Transverse colon (tissue), 4 donors: ENCODE measurements at regions not wholly inside any gene's neighbourhood (a gene's known extent, or its start where the extent isn't known, plus 50 kb on each side); places are given as distances from the start of the nearest gene placed in this dataset.

Experiments used
- DNase-seq: peaks from one replicate; pipeline ENCODE4 v3.0.0-alpha.2; 2019
- H3K27ac ChIP-seq, 4 donors: fragments of 200-600 bp; sonication (generic); 2 replicates each; pipeline ENCODE4 v1.5.1; 2016 to 2018; ENCODE audit warnings: inconsistent platforms in 4 of 4
- H3K27me3 ChIP-seq: fragments of 200-600 bp; sonication (generic); 2 replicates; pipeline ENCODE4 v1.5.1; 2017; ENCODE audit warnings: inconsistent platforms
- H3K36me3 ChIP-seq, 4 donors: fragments of 200-600 bp; sonication (generic); 2 replicates each; pipeline ENCODE4 v1.5.1; 2017 to 2019; ENCODE audit warnings: inconsistent platforms in 4 of 4
- H3K4me1 ChIP-seq, 4 donors: fragments of 200-600 bp; sonication (generic); 2 replicates each; pipeline ENCODE4 v1.5.1; 2017 to 2020; ENCODE audit warnings: inconsistent platforms in 4 of 4
- H3K4me3 ChIP-seq, 4 donors: fragments of 200-600 bp; sonication (generic); 1 replicate in 1 of 4; 2 replicates in 3 of 4; pipeline versions ENCODE4 v1.5.1 to v1.6.1; 2017 to 2019; ENCODE audit warnings: inconsistent platforms in 4 of 4
- H3K9me3 ChIP-seq, 2 donors: fragments of 200-600 bp; sonication (generic); 2 replicates each; pipeline ENCODE4 v1.5.1; 2017 to 2019; ENCODE audit warnings: inconsistent platforms in 2 of 2
- EP300 ChIP-seq: sonication (generic); formaldehyde crosslinking; IDR thresholded peaks from one replicate; pipeline ENCODE4 v1.6.1; 2017; ENCODE audit warnings: antibody characterized with exemption, low read depth
- POLR2A ChIP-seq: fragments of 450-650 bp; IDR thresholded peaks from one replicate; pipeline ENCODE4 v1.6.1; 2016; ENCODE audit warnings: antibody characterized with exemption, mild to moderate bottlenecking, moderate library complexity
- POLR2AphosphoS5 ChIP-seq, 3 donors: sonication (generic); formaldehyde crosslinking; IDR thresholded peaks; one replicate each; pipeline ENCODE4 v1.6.1; 2016; ENCODE audit warnings: antibody characterized with exemption in 3 of 3
- WGBS, 2 donors: methylation state at CpG; one replicate each; pipeline ENCODE4 v1.1.5; 2018; ENCODE audit warnings: low coverage in 1 of 2; 5-methylcytosine and 5-hydroxymethylcytosine counted together
- in situ Hi-C, 4 donors: fragments of 200-750 bp; cut with MboI; loops; one replicate each; pipeline versions ENCODE4 v1.15.0 to v1.15.1; 2017; ENCODE audit warnings: low sequenced_read_pairs in 3 of 4, low pct_ligation_motif_present in 1 of 4, low pct_unique_long_range_greater_than_20kb in 1 of 4
- intact Hi-C: fragments of 100-400 bp; cut with DNase I; formaldehyde crosslinking; loops from one replicate; pipeline ENCODE4 v1.15.1; 2023; ENCODE audit warnings: low total_unique reads
- TF ChIP-seq, protein P1 (sequence below), 5 experiments: fragments of 200-600 bp in 3 of 5; fragments of 450-650 bp in 2 of 5; sonication (generic) in 3 of 5; IDR thresholded peaks; 1 replicate in 2 of 5; 2 replicates in 3 of 5; pipeline ENCODE4 v1.5.1; 2016 to 2017; ENCODE audit warnings: antibody characterized with exemption in 5 of 5, inconsistent platforms in 3 of 5, mild to moderate bottlenecking in 2 of 5, moderate library complexity in 1 of 5

DNA sequence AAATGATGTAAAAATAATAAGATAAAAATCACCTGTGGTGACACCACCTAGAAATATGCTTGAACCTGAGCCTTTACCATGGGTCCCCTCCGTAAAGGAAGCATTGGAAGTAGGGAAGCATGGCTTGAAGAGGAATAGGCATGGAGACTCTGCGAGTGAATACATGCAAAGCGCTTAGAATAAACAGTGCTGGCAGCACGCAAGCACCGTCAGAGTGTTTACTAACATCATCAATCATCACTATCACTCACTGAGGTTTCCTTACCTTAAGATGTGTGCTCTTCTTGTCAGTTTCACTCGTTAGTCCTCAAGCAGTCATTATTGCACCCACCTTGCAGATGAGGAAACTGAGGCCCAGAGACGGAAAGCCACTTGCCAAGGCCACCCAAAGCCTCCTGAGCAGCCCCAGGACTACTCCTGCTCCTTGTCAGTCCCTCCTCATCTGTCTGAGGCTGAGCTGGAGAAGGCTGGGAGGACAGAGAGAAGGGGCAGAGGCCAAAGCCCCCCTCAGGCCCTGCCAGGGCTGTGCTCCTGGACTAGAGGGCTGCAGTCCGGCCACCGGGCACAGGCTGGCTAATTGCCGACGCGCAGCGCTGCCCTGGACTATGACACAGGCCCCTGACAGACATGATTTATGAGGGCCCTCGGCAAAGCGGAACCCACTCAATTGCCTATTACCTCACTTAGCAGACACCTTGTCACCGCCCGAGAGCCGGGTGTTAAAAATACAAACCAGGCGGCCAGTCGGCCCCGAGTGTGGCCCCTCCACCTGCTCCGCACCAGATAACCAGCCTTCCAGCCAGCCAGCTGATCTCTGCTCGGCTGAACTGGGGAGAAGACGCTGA is 168.9 kb downstream of the MN1 start:
- Histone ChIP-seq H3K9me3 (no peaks in the 10 kb centered on the region), H3K27ac (no peak overlapping the region), H3K36me3 (no peaks in the 10 kb centered on the region), H3K4me1 (no peaks in the 10 kb centered on the region), H3K4me3 (no peak overlapping the region), H3K27me3 (peaks cover 15% of the 10 kb centered on the region)
- DNase-seq = no peak
- TF ChIP-seq POLR2AphosphoS5 (IDR thresholded peaks at IDR 0.05) (no peak), EP300 (no peak), POLR2A (no peak)
- TF ChIP-seq, protein P1, sequence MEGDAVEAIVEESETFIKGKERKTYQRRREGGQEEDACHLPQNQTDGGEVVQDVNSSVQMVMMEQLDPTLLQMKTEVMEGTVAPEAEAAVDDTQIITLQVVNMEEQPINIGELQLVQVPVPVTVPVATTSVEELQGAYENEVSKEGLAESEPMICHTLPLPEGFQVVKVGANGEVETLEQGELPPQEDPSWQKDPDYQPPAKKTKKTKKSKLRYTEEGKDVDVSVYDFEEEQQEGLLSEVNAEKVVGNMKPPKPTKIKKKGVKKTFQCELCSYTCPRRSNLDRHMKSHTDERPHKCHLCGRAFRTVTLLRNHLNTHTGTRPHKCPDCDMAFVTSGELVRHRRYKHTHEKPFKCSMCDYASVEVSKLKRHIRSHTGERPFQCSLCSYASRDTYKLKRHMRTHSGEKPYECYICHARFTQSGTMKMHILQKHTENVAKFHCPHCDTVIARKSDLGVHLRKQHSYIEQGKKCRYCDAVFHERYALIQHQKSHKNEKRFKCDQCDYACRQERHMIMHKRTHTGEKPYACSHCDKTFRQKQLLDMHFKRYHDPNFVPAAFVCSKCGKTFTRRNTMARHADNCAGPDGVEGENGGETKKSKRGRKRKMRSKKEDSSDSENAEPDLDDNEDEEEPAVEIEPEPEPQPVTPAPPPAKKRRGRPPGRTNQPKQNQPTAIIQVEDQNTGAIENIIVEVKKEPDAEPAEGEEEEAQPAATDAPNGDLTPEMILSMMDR (IDR thresholded peaks at IDR 0.05) = no peak
- in situ Hi-C loops (no loop called here), intact Hi-C loops (no loop called here)
- WGBS, 2 donors = 43% methylated on average over 23 of the region's 24 CpGs; no CpG with 5 or more reads in 1 of the 2 donors

DNA sequence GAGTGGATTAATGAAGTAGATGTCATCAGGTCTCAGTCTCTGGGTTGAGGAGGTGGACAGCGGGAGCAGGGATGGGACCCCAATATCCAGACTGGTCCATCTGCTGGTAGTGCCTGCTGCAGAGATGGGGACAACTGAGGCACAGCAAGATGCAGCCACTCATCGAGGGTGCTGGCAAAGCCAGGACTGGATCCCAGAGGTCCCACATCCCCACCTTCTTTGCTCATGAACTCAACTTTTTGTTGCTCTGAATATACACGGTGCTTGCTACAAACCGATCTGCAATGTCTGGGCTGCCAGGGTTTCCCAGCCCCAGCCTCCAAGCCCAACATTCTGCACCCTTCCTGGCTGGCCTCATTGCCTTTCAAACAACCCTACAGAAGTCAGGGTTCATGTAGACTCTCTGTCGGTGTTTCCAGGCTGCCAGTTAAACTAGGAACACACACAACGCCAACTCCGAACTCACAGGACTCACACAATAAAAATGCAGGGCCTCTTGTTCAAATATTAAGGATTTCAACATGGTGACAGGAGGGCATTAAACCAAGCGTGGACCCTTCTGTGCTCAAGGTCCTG is 168.2 kb downstream of the MN1 start:
- DNase-seq = no peak

DNA sequence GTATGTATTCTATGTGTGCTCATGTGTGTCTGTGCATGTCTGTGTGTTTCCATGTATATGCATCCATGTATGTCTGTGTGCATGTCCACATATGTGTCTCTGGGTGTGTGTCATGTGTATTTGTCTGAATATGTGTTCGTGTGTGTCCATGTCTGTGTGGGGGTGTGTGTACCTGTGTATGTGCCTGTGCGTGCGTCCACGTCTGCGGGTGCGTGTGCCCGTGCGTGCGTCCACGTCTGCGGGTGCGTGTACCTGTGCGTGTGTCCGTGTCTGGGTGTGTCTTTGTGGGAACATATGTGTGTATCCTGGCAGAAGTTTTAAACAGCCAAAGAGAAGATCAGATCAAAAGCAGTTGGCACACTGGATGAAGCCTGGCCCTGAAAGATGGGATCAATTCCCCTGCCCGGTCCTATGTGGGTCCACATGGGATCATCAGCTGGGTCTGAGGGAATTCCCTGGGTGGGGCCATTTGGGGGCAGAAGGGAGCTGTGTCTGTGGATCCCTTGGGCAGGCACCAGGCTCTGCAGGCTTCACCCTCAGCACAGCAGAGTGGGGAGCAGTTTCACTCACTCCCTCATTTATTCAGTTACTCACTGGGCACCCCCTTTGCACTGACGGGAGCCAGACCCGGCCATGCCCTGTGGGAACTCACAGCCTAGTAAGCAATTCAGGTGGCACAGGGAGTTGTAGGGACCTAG is 167.4 kb downstream of the MN1 start:
- Histone ChIP-seq H3K27me3 (peaks cover 15% of the 10 kb centered on the region), H3K36me3 (no peaks in the 10 kb centered on the region), H3K4me1 (no peaks in the 10 kb centered on the region), H3K9me3 (no peaks in the 10 kb centered on the region), H3K4me3 (no peak overlapping the region), H3K27ac (no peak overlapping the region)
- DNase-seq = no peak
- WGBS, 2 donors = 80 to 90% methylated on average over 1 to 17 of the region's 17 CpGs
- intact Hi-C loops = no loop called here
- in situ Hi-C loops = no loop called here
- TF ChIP-seq POLR2A (no peak), POLR2AphosphoS5 (IDR thresholded peaks at IDR 0.05) (no peak), EP300 (no peak)
- TF ChIP-seq, protein P1 (IDR thresholded peaks at IDR 0.05) = no peak

More for the DNA sequence above, 168.2 kb downstream of the MN1 start:
- H3K4me1 ChIP-seq = no peaks in the 10 kb centered on the region
- in situ Hi-C loops (no loop called here), intact Hi-C loops (no loop called here)
- no peak overlapping the region for H3K4me3 ChIP-seq
- no peaks in the 10 kb centered on the region for H3K9me3 ChIP-seq
- H3K27ac ChIP-seq = no peak overlapping the region
- peaks cover 15% of the 10 kb centered on the region for H3K27me3 ChIP-seq
- no peaks in the 10 kb centered on the region for H3K36me3 ChIP-seq
- 70% methylated on average over 8 of the region's 8 CpGs; no CpG with 5 or more reads in 1 of the 2 donors for WGBS, 2 donors
- no peak for TF ChIP-seq POLR2AphosphoS5 (IDR thresholded peaks at IDR 0.05)

DNA sequence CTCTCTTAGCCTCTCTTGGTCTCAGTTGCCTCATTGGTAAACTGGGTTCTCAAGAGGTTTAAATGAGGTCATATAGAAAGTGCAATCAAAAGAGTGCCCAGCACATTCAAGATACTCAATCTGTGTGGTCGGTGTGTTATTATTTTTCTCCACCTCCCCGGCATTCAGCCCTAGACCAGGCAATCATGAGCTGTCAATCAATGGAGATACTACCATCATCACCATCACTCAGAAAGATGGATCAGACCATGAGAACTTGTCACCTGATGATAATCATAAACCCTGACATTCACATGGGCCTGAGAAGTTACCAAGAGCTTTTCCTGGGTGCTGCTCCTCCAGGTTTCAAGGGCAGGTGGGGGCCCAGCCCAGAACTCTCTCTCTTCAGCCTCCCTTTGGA is 166.1 kb downstream of the MN1 start:
- Histone ChIP-seq H3K4me1 (no peaks in the 10 kb centered on the region), H3K4me3 (no peak overlapping the region), H3K9me3 (no peaks in the 10 kb centered on the region), H3K27ac (no peak overlapping the region), H3K27me3 (peaks cover 15% of the 10 kb centered on the region), H3K36me3 (no peaks in the 10 kb centered on the region)
- DNase-seq = no peak
- in situ Hi-C loops = no loop called here
- 70 to 83% methylated on average over 1 to 2 of the region's 2 CpGs for WGBS, 2 donors
- intact Hi-C loops = no loop called here
- TF ChIP-seq POLR2A (no peak), POLR2AphosphoS5 (IDR thresholded peaks at IDR 0.05) (no peak), EP300 (no peak)
- TF ChIP-seq, protein P1 (IDR thresholded peaks at IDR 0.05) = no peak
